NCI-H510A treated with DMSO at 0.1 percent for 48 hours (cell line): ENCODE measurements at regions not wholly inside any gene's neighbourhood (a gene's known extent, or its start where the extent isn't known, plus 50 kb on each side); places are given as distances from the start of the nearest gene placed in this dataset.
"Not testable (repeated sequence)": the region's sequence is repeated elsewhere in the genome, so short reads cannot be mapped to it uniquely, and the experiment has no call there.

Experiments
- DNase-seq: peaks from one replicate; lab custom pipeline; 2025; lab: John Stamatoyannopoulos, UW

DNA sequence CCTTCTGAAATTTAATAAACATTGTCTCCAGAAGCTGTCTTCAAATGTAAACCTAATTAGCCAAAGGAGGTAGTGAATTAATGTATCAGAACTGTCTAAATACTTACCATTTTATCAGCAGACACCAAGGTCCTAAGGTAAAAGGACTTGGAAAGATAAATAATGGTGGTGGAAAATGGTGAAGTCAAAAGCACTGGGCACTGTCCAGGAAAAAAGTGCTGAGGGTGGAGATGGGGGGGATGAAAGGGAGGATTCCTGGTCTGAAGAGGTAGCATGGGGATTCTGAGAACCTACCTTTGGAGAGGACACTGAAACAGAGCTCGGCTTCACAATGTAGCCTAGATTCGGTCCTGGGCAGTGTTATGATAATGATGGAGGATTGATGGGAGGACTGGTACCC is 149.0 kb upstream of the DPH6 start:
- no peak for DNase-seq

DNA sequence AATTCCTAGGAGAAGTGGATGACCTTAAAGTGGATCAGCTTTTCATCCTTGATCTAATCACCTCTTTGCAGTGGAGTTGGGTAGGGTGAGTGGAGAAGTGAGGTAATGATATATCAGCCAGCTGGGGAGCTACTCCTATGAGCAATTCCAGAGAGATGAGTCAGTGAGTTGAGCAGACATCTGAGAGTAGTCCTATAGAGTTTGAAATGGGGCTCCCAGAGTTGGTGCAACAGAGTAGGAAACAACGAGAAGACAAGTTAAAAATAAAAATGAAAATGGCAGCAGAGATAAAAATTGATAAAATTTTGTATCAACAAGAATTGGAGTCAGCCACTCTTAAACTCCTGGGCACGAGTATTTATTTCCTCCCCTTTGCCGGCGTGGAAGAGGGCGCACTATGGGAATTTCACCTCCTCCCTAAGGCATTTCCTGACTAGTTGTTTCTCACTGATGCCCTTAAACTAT is 150.8 kb upstream of the DPH6 start:
- DNase-seq: no peak

- DNase-seq: no peak
Observed at GRCh38 chr15:35697549-35698299, 151.8 kb upstream of the DPH6 start.

DNA sequence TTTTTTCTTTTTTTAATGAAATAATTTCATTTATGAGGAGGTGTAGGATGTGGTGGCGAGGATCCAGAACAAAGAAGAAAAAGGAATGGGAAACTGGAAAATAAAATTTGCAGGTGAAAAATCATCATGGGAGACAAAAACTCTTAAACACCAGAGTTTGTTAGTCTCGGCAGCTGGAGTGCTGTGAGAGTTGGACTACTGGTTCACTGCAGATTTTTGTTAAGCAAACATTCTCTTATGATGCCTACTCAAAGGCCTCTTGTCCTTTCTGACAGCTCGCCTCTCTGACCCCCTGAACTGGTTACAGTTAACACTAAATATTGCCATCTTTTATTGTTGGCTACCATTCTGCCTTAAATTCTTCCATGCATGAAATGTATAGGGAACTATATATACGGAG is 152.4 kb upstream of the DPH6 start:
- DNase-seq: no peak

- DNase-seq: no peak
Observed at GRCh38 chr15:35698966-35699575, 153.1 kb upstream of the DPH6 start.

GRCh38 chr15:35700091-35700593 is 154.2 kb upstream of the DPH6 start:
- DNase-seq: not testable (repeated sequence)

GRCh38 chr15:35701402-35702046 is 155.6 kb upstream of the DPH6 start:
- no peak for DNase-seq

DNA sequence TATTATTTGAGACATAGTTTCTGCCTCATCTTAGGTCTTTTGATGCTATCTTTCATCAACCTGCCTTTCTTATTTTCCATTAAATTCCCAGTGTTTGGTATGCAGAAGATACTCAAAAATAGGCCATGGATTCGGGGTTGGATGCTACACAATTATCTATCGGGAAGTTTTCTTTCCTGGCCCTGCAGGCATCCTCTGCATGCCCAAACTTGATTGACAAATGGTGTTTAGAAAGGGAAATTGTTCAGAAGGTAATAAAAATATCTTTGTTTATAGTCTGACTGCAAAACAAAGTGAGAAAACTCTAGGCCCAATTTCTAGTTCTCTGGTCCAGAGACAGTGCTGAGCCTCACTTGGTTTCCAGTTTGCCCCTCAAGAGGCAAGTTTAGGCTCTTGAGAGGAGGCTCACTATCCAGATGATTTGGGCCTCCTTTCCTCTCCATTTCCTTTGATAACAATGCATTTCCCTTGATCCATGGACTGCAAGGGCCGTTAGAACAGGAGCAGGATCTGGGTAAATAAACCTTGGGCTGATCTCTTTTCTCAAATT is 157.1 kb upstream of the DPH6 start:
- DNase-seq: no peak

DNA sequence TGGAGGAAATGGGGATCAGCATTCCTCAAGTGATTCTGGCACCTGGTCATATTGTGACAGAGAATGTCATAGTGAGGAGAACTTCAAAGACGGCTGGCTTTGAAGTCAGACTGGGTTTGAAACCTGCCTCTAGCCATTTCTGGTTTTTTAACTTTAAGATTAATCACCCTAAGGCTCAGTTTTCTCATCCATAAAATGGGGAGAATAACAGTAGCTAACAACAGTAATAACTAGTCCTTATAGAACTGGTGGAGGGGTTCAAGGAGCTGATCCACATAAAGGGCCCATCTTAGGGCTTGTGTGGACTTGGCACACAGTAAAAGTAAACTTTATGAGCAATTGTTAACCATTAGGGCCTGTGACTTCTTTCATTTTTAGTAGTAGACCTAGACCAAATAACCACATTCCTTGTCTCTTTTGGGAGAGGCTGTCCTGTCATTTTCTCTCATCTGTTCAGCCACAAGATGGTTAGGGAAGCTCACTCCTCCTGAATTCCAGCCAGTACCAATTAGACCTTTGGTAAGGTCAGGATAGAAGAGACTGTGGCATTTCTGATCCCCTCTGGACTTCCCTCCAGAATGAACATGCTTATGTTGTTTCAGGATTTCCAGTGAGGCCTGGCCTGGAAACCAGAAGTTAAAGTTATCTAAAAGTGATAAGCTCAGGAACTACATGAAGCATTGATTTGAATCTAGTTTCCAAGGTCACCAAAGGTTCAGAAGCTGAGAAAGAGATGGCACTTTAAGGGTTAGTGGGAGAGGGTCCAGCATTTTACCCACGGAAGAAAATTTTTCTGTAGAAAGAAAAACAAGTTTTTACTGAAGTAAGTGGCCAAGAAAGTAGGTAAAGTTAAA is 159.3 kb upstream of the DPH6 start:
- no peak for DNase-seq

- DNase-seq: no peak
Observed at GRCh38 chr15:35705884-35706585, 160.1 kb upstream of the DPH6 start.

DNA sequence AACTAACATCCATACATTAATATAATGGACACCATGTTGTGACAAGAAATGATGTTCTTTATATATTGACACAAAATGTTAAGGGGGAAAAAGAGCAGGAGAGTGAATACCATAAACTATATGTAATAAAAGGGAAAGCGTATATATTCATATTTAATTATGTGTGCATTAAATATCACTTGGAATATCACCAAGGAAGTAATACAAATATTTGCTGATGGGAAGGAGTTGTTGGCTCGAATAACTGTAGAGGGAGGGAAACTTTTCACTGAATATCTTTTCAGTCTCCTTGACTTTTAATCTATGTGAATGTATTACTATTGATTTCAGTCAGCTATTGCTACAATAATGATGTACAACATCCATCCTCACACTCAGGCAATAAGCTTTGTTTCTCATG is 167.0 kb upstream of the DPH6 start:
- no peak for DNase-seq

GRCh38 chr15:35713733-35714132 is 167.8 kb upstream of the DPH6 start:
- no peak for DNase-seq

DNA sequence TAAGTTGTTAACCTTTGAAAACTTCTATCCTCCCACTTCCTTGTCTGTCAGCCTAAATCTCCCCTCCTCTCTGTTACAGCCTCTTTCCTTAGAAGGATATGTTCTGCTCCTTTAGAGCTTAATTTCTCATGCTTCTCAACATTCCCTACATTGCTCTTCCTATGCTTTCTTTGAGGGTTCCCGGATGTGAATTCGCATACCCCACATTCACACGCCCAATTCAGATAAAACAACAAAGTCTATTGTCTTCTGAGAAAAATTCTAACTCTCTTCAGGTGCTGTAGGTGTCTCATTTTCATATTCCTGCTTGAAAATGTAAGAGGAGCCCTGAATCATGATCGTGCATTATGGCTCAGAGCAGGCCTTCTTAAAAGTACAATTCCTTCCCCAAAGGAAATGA is 171.8 kb upstream of the DPH6 start:
- no peak for DNase-seq

DNA sequence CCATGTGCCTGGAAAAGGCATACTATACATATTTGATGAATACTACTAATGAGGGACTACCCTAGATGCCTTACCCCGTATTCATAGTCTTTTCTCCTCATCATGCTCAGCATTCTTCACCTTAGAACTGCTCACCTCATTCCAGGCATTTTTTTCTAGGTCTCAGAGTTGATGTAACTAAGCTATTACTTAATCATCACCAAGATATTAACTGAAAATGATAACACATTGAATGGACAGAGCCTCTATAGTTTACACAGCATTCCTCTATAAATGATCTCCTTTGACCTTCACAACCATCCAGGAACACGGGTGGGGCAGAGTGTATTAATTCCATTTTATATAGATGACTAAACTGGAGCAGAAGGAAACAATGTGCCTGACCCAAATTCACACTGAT is 174.1 kb upstream of the DPH6 start:
- no peak for DNase-seq

DNA sequence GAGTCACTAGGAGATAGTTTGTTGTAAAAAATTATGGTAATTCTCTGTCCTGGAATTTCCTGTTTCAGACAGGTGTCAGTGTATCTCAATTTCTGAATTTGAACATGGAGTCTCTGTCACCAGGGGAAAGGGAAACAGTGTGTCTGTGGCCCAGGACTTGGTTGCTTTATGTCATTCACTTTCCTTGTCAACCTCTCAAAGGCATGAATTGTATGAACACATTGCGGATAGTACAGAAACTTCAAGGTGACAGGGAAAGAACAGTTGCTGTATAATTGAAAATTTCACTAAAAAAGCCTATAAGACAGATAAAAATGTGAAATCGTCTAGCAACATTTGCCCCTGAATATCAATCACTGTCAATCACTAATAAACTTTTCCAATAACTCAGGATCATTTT is 175.0 kb upstream of the DPH6 start:
- no peak for DNase-seq

DNA sequence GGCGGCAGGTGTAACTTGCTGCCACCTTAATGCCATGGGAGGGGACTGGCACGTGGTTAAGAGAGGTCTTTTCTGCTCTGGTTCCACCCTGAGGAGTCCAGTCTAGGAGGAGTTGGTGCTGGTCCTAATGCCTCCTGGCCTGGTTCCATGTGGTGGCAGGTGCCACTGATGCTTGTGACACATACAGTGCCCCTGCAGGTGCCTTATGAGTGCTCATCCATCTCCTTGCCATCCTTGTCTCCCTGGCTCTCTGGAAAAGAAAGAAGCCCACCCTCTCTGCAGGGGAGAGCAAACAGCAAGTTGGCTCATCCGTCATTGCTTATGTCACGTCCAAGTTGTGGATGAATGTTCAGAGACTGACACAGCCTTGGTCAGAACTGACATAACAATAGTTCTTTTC is 175.8 kb upstream of the DPH6 start:
- no peak for DNase-seq

DNA sequence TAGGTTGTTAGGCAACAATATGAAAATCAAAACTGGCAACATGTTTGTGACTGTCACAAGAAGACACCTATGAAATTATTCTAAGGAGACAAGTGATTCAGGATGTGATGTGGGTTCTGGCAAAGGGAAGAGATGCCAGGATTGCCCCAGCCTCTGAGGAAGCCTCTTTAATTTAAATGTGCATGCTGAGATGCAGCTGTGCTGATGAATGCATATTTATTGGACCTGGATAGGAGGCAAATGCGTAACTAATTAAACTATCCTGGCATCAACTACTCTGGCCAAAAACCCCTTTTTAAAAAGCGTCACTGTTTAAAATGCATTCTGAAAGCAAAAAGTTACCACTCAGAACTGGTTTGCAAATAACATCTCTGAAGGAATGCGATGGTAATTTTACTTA is 176.5 kb upstream of the DPH6 start:
- DNase-seq: no peak

DNA sequence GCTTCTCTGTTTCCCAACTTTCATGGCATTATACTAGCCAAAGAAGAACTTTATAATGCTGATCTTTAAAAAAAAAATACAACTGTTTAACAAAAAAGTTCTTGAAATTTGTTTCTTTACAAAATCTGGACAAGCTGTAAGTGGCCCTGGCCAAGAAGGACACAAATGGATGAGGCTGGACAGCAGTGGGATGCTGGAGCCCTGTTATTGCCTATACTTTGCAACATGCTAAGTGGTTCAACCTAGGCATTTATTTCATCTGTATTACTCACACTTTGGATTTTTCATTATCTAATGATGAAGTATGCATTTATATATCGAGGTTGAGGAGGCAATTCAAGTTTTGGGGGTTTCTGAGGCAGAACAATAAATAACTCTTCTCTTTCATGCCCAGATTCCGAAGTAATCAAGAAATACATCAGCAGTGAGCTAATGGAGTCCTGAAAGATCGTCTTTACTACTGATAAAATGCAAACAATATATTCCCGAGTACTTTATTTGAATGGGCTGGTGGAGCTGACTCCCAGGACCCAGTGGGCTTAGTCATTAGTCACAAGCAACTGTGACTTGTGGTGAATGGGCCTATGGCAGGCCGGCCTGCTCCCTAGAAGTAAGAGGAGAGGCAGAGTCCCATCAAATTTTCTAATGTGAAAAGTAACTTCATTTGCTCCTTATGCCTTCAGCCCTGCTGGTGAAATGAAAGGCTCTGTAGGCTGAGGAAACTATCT is 177.3 kb upstream of the DPH6 start:
- no peak for DNase-seq

- no peak for DNase-seq
Observed at GRCh38 chr15:35723852-35724251, 177.9 kb upstream of the DPH6 start.

GRCh38 chr15:35724626-35725025 is 178.7 kb upstream of the DPH6 start:
- DNase-seq: no peak

- DNase-seq: no peak
Observed at GRCh38 chr15:35725353-35725752, 179.4 kb upstream of the DPH6 start.
